ENCODE measurements at regions not wholly inside any gene's neighbourhood (a gene's known extent, or its start where the extent isn't known, plus 50 kb on each side); places are given as distances from the start of the nearest gene placed in this dataset.

- TF ChIP-seq TAF1 (IDR thresholded peaks at IDR 0.05; ENCODE audit: borderline replicate concordance, insufficient read depth, low read length) (no peak), SIN3A (IDR thresholded peaks at IDR 0.05; ENCODE audit: borderline replicate concordance, insufficient read depth, low read length) (no peak), FOXP2 (optimal IDR thresholded peaks at IDR 0.05; ENCODE audit: borderline replicate concordance, extremely low read depth, extremely low read length, insufficient read depth) (no peak), REST (IDR thresholded peaks at IDR 0.05; ENCODE audit: insufficient read depth in 1 of 2, low read depth in 2 of 2, low read length in 2 of 2) (no peak), POLR2AphosphoS5 (IDR thresholded peaks at IDR 0.05; ENCODE audit: low read depth, low read length) (no peak)
Observed at GRCh38 chr12:131636940-131637750, 73.7 kb upstream of the SFSWAP start.

- TF ChIP-seq FOXP2 (optimal IDR thresholded peaks at IDR 0.05; ENCODE audit: borderline replicate concordance, extremely low read depth, extremely low read length, insufficient read depth) (no peak), TAF1 (IDR thresholded peaks at IDR 0.05; ENCODE audit: borderline replicate concordance, insufficient read depth, low read length) (no peak), REST (IDR thresholded peaks at IDR 0.05; ENCODE audit: insufficient read depth in 1 of 2, low read depth in 2 of 2, low read length in 2 of 2) (no peak), POLR2AphosphoS5 (IDR thresholded peaks at IDR 0.05; ENCODE audit: low read depth, low read length) (no peak)
Observed at GRCh38 chr12:131637986-131638385, 72.9 kb upstream of the SFSWAP start.

- TF ChIP-seq REST (IDR thresholded peaks at IDR 0.05; ENCODE audit: insufficient read depth in 1 of 2, low read depth in 2 of 2, low read length in 2 of 2) (no peak), TAF1 (IDR thresholded peaks at IDR 0.05; ENCODE audit: borderline replicate concordance, insufficient read depth, low read length) (no peak), POLR2AphosphoS5 (IDR thresholded peaks at IDR 0.05; ENCODE audit: low read depth, low read length) (no peak), FOXP2 (optimal IDR thresholded peaks at IDR 0.05; ENCODE audit: borderline replicate concordance, extremely low read depth, extremely low read length, insufficient read depth) (no peak), SIN3A (IDR thresholded peaks at IDR 0.05; ENCODE audit: borderline replicate concordance, insufficient read depth, low read length) (no peak)
Observed at GRCh38 chr12:131639270-131639940, 71.5 kb upstream of the SFSWAP start.

- TF ChIP-seq FOXP2 (optimal IDR thresholded peaks at IDR 0.05; ENCODE audit: borderline replicate concordance, extremely low read depth, extremely low read length, insufficient read depth) = no peak
- no peak for TF ChIP-seq SIN3A (IDR thresholded peaks at IDR 0.05; ENCODE audit: borderline replicate concordance, insufficient read depth, low read length)
- TF ChIP-seq REST (IDR thresholded peaks at IDR 0.05; ENCODE audit: insufficient read depth in 1 of 2, low read depth in 2 of 2, low read length in 2 of 2) = no peak
- no peak for TF ChIP-seq POLR2AphosphoS5 (IDR thresholded peaks at IDR 0.05; ENCODE audit: low read depth, low read length)
- no peak for TF ChIP-seq TAF1 (IDR thresholded peaks at IDR 0.05; ENCODE audit: borderline replicate concordance, insufficient read depth, low read length)
Observed at GRCh38 chr12:131640525-131640924, 70.4 kb upstream of the SFSWAP start.

All from PFSK-1 (cell line).